Endothelial cell of umbilical vein (primary cell): ENCODE measurements at regions not wholly inside any gene's neighbourhood (a gene's known extent, or its start where the extent isn't known, plus 50 kb on each side); places are given as distances from the start of the nearest gene placed in this dataset.

Source experiments
- BruUV-seq: library from RNA; stranded (reverse); fragments of 400-500 nt; replicated peaks from 2 replicates; lab custom pipeline; 2021; lab: Mats Ljungman, UMichigan
- CTCF ChIA-PET: fragments of 300-600, 350-600 bp; sonication (Branson Sonifier 250); formaldehyde crosslinking; loops from one replicate; lab custom pipeline; 2021; ENCODE audit warnings: antibody characterized with exemption, inconsistent platforms; lab: Charles Lee
- POLR2A ChIA-PET: fragments of 300-600, 350-600 bp; sonication (Branson Sonifier 250); formaldehyde crosslinking; loops from one replicate; lab custom pipeline; 2021; ENCODE audit warnings: antibody characterized with exemption, inconsistent platforms; lab: Charles Lee
- DNase-seq: peaks from one replicate; pipeline ENCODE4 v3.0.0-alpha.2; 2011; ENCODE audit warnings: low read depth, low spot score
- FAIRE-seq: peaks from 2 replicates; lab custom pipeline; 2011; peaks lifted over from hg19 to GRCh38; lab: Jason Lieb, UNC
- H2AFZ ChIP-seq: 2 replicates; pipeline ENCODE4 v1.6.0; 2012; ENCODE audit warnings: low read depth, low read length, control low read depth, inconsistent platforms
- H3K27ac ChIP-seq: 2 replicates; pipeline ENCODE4 v1.5.1; 2011; ENCODE audit warnings: low read depth, mild to moderate bottlenecking, control low read depth, low read length, moderate library complexity; ENCODE audit not compliant: insufficient read depth
- H3K27me3 ChIP-seq, 2 experiments: 2 replicates each; pipeline versions ENCODE4 v1.6.0 to v1.6.1; 2011; ENCODE audit warnings: low read length in 2 of 2, mixed read lengths in 1 of 2; ENCODE audit not compliant: control insufficient read depth in 2 of 2, insufficient read depth in 2 of 2
- H3K36me3 ChIP-seq, 2 experiments: 2 replicates in 1 of 2; 3 replicates in 1 of 2; pipeline ENCODE4 v1.5.1; 2011; ENCODE audit warnings: low read length in 2 of 2, mild to moderate bottlenecking in 1 of 2, moderate library complexity in 1 of 2; ENCODE audit not compliant: control insufficient read depth in 2 of 2, insufficient read depth in 2 of 2; ENCODE audit errors: extremely low read depth in 1 of 2
- H3K4me1 ChIP-seq: 3 replicates; pipeline ENCODE4 v1.5.1; 2011; ENCODE audit warnings: mild to moderate bottlenecking, low read length; ENCODE audit not compliant: control insufficient read depth, insufficient read depth; ENCODE audit errors: extremely low read depth
- H3K4me2 ChIP-seq: 2 replicates; pipeline ENCODE4 v1.6.1; 2011; ENCODE audit warnings: low read length, control low read depth, mixed read lengths; ENCODE audit not compliant: insufficient read depth
- H3K4me3 ChIP-seq, 3 experiments: fragments of 200-600 bp in 1 of 3; sonication (generic), shearing (Covaris generic) in 1 of 3; replicated peaks in 1 of 3; 2 replicates each; pipeline ENCODE4 v1.5.1; 2011 to 2016; ENCODE audit warnings: control low read depth in 3 of 3, low read length in 3 of 3, mild to moderate bottlenecking in 2 of 3, inconsistent platforms in 1 of 3, low read depth in 1 of 3, moderate library complexity in 1 of 3; ENCODE audit not compliant: insufficient read depth in 1 of 3
- H3K79me2 ChIP-seq: 2 replicates; pipeline ENCODE4 v1.6.0; 2012; ENCODE audit warnings: low read length, inconsistent platforms; ENCODE audit not compliant: control insufficient read depth, insufficient read depth
- H3K9ac ChIP-seq: replicated peaks from 2 replicates; pipeline ENCODE3; 2011; ENCODE audit warnings: low read length, control low read depth; ENCODE audit not compliant: insufficient read depth; ENCODE audit errors: extremely low read depth
- H3K9me1 ChIP-seq: replicated peaks from 3 replicates; pipeline ENCODE4 v1.6.0; 2011; ENCODE audit warnings: mild to moderate bottlenecking, low read length; ENCODE audit not compliant: control insufficient read depth, insufficient read depth; ENCODE audit errors: extremely low read depth
- H3K9me3 ChIP-seq: replicated peaks from 2 replicates; pipeline ENCODE4 v1.5.1; 2012; ENCODE audit warnings: low read length, inconsistent platforms; ENCODE audit not compliant: control insufficient read depth, insufficient read depth
- H4K20me1 ChIP-seq: replicated peaks from 2 replicates; pipeline ENCODE3; 2011; ENCODE audit warnings: mild to moderate bottlenecking, low read length; ENCODE audit not compliant: control insufficient read depth, insufficient read depth; ENCODE audit errors: extremely low read depth
- CTCF ChIP-seq, 2 donors: IDR thresholded peaks; 1 replicate in 1 of 2; 2 replicates in 1 of 2; pipeline ENCODE4 v1.5.1; 2011; ENCODE audit warnings: low read length in 2 of 2, mild to moderate bottlenecking in 2 of 2, moderate library complexity in 2 of 2, control low read depth in 1 of 2, inconsistent platforms in 1 of 2, low read depth in 1 of 2; ENCODE audit not compliant: insufficient read depth in 1 of 2; ENCODE audit errors: extremely low read depth in 1 of 2
- EZH2 ChIP-seq: IDR thresholded peaks from 2 replicates; pipeline ENCODE4 v1.6.1; 2012; ENCODE audit warnings: borderline replicate concordance, low read depth, mild to moderate bottlenecking, moderate library complexity, low read length, inconsistent platforms; ENCODE audit not compliant: severe bottlenecking
- FOS ChIP-seq: IDR thresholded peaks from 2 replicates; pipeline ENCODE4 v1.6.1; 2011; ENCODE audit warnings: mild to moderate bottlenecking, low read length, moderate library complexity, borderline replicate concordance; ENCODE audit not compliant: insufficient read depth
- GATA2 ChIP-seq: IDR thresholded peaks from 2 replicates; pipeline ENCODE4 v1.7.0; 2011; ENCODE audit warnings: low read depth, mild to moderate bottlenecking, moderate library complexity, mixed read lengths, low read length; ENCODE audit not compliant: insufficient read length, insufficient read depth
- JUN ChIP-seq: IDR thresholded peaks from 2 replicates; pipeline ENCODE4 v1.6.1; 2011; ENCODE audit warnings: borderline replicate concordance, low read depth; ENCODE audit not compliant: insufficient read length, insufficient read depth
- MAX ChIP-seq: IDR thresholded peaks from 2 replicates; pipeline ENCODE4 v1.6.1; 2011; ENCODE audit not compliant: insufficient read depth, insufficient read length
- POLR2A ChIP-seq: IDR thresholded peaks from 2 replicates; pipeline ENCODE4 v1.6.1; 2012; ENCODE audit warnings: low read depth, mild to moderate bottlenecking, control low read depth, low read length
- POLR2AphosphoS5 ChIP-seq: IDR thresholded peaks from 2 replicates; pipeline ENCODE4 v1.6.1; 2012; ENCODE audit warnings: low read depth, mild to moderate bottlenecking, control low read depth, low read length, moderate library complexity; ENCODE audit not compliant: insufficient read depth
- dilution Hi-C: fragments of 300-500 bp; cut with MboI; formaldehyde crosslinking; loops from one replicate; pipeline ENCODE4 v1.15.0; 2019; ENCODE audit warnings: low sequenced_read_pairs; ENCODE audit not compliant: extremely low pct_ligation_motif_present
- intact Hi-C: fragments of 100-400 bp; cut with micrococcal nuclease; formaldehyde crosslinking; loops from one replicate; pipeline ENCODE4 v1.10.0; 2022

GRCh38 chr6:22447249-22448196 lies 121.8 kb upstream of the HDGFL1 start:
- BruUV-seq: TSS peak; percentile 28
- POLR2A ChIA-PET: interaction anchor here (2.7 kb wide), 1 partner anchor 853 kb away, joined by 6 read pairs; the partner anchor contains the start of gene SOX4
- Histone ChIP-seq H2AFZ (peak overlapping the region; percentile 51), H3K9me1 (no peaks in the 10 kb centered on the region), H3K4me2 (peak overlapping the region; percentile 40), H3K9ac (peak overlapping the region; percentile 25), H3K27ac (peak overlapping the region; percentile 85), H3K4me3 (no peak overlapping the region), H4K20me1 (no peaks in the 10 kb centered on the region), H3K9me3 (no peaks in the 10 kb centered on the region), H3K4me1 (peaks cover 49% of the 10 kb centered on the region), H3K27me3 (no peaks in the 10 kb centered on the region), H3K79me2 (no peaks in the 10 kb centered on the region), H3K36me3 (no peaks in the 10 kb centered on the region)
- dilution Hi-C loops: no loop called here
- FAIRE-seq (peak; percentile 63), DNase-seq (peak; percentile 88)
- intact Hi-C loops: loop anchor here (1.0 to 10.0 kb wide), 10 partner anchors 24 to 850 kb away; no protein-coding TSS in a partner anchor
- CTCF ChIA-PET: no interaction called here
- peak; percentile 58 for TF ChIP-seq MAX
- TF ChIP-seq CTCF (IDR thresholded peaks at IDR 0.05; ENCODE audit: extremely low read depth in 1 of 2, insufficient read depth in 1 of 2, low read depth in 1 of 2, low read length in 2 of 2): no peak

- H3K27ac ChIP-seq: peak overlapping the region; percentile 85
- H3K27me3 ChIP-seq: no peaks in the 10 kb centered on the region
- BruUV-seq: no TSS peak
- no peaks in the 10 kb centered on the region for H3K9me1 ChIP-seq
- intact Hi-C loops: loop anchor here (1.0 to 10.0 kb wide), 10 partner anchors 23 to 851 kb away; no protein-coding TSS in a partner anchor
- no peaks in the 10 kb centered on the region for H3K9me3 ChIP-seq
- dilution Hi-C loops: no loop called here
- H3K36me3 ChIP-seq: no peaks in the 10 kb centered on the region
- no peaks in the 10 kb centered on the region for H3K79me2 ChIP-seq
- FAIRE-seq (peak; percentile 86), DNase-seq (peak; percentile 98)
- no peak overlapping the region for H2AFZ ChIP-seq
- peak overlapping the region; percentile 25 for H3K9ac ChIP-seq
- no peak overlapping the region for H3K4me3 ChIP-seq
- POLR2A ChIA-PET: no interaction called here
- peaks cover 49% of the 10 kb centered on the region for H3K4me1 ChIP-seq
- no peaks in the 10 kb centered on the region for H4K20me1 ChIP-seq
- peak overlapping the region; percentile 40 for H3K4me2 ChIP-seq
- peak; percentile 81 for TF ChIP-seq FOS
- TF ChIP-seq EZH2: no peak
- peak; percentile 82 for TF ChIP-seq POLR2AphosphoS5
- peak; percentile 76 for TF ChIP-seq JUN
- peak; percentile 71 for TF ChIP-seq GATA2
- TF ChIP-seq POLR2A: no peak
- peak; percentile 22 for TF ChIP-seq MAX
- CTCF ChIA-PET: no interaction called here
Observed at GRCh38 chr6:22448291-22448711, 121.1 kb upstream of the HDGFL1 start.
